ENCODE measurements at regions not wholly inside any gene's neighbourhood (a gene's known extent, or its start where the extent isn't known, plus 50 kb on each side); places are given as distances from the start of the nearest gene placed in this dataset.
A peak's percentile ranks its signal among the peaks of the same experiment; 100 is the strongest.
"Not testable (repeated sequence)": the region's sequence is repeated elsewhere in the genome, so short reads cannot be mapped to it uniquely, and the experiment has no call there.

DNA sequence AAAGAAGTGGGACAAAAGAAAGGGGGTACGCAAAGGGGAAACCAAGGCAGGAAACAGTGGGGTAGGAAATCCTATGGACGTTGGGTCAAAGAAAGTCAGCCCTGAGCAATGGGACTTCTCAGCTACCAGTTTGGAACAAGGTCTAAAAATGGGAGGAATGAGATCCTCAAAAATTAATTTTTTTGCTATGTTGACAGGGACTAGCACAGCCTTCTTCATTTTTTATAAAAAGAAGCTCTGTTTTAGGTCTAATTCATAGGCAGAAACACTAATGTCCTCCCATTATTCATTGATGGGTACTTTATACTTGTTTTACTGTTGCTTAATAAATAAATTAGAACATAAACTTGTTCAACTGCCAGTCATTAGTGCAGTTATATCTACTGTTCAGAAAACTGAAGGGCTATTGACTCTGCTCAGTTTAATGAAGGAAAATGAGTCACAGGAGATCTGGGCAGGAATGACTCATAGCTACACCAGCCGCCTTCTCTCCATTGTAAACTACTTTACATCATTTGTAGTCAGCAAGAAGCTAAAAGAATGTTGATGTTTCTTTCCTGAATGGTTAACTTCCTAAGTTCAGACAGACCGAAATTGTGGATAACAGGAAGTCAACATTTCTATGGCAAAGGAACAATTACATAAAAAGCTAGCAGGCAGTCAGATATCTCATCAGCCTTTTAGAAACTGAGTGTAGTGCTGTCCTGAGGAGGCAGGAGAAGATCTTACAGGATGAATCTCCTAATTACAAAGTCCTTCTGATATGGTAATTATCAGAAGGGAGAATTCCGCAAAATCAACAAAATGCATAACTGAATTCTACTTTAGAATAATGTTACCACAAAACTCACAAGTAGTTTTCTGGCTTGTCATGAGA, 356.4 kb upstream of the PKN2 start:
- Histone ChIP-seq H3K9me3 (ENCODE audit: control insufficient read depth in 2 of 2, insufficient read depth in 1 of 2, low read depth in 1 of 2, low read length in 1 of 2) (no peaks in the 10 kb centered on the region), H3K27me3 (ENCODE audit: control insufficient read depth in 1 of 2, insufficient read depth in 2 of 2, low read length in 2 of 2) (no peaks in the 10 kb centered on the region), H3K36me3 (ENCODE audit: control insufficient read depth in 2 of 2, insufficient read depth in 2 of 2, low read length in 1 of 2) (no peaks in the 10 kb centered on the region), H3K4me3 (ENCODE audit: low read depth in 1 of 2, low read length in 2 of 2) (no peak overlapping the region), H3K27ac (ENCODE audit: low read depth in 2 of 2, low read length in 1 of 2) (peak overlapping the region in 1 of 2 donors; percentile 42), H3K4me1 (ENCODE audit: control insufficient read depth in 2 of 2, insufficient read depth in 2 of 2, low read length in 1 of 2) (no peaks in the 10 kb centered on the region)
- 55 to 61% methylated on average over 5 of the region's 5 CpGs for WGBS, 2 donors

DNA sequence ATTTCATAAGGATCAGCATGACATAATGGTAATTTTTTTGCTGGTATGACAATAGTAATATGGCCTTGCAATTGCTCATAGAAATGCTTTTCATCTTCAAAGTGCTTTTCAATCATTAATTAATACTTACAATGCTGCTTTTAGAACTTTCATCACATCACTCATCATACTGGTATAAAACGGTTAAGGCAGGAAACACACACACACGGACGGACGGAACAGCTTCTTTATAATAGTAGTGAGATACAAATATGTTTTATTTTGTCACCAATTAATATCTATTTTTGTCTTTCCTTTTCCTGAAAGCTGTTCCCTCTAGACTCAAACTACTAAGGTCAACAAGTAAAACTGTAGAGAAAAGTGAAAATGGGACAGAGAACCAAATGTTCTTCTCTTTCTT, 353.9 kb upstream of the PKN2 start:
- Histone ChIP-seq H3K4me3 (ENCODE audit: low read depth in 1 of 2, low read length in 2 of 2) (no peak overlapping the region), H3K4me1 (ENCODE audit: control insufficient read depth in 2 of 2, insufficient read depth in 2 of 2, low read length in 1 of 2) (no peaks in the 10 kb centered on the region), H3K27ac (ENCODE audit: low read depth in 2 of 2, low read length in 1 of 2) (no peak overlapping the region), H3K27me3 (ENCODE audit: control insufficient read depth in 1 of 2, insufficient read depth in 2 of 2, low read length in 2 of 2) (no peaks in the 10 kb centered on the region), H3K9me3 (ENCODE audit: control insufficient read depth in 2 of 2, insufficient read depth in 1 of 2, low read depth in 1 of 2, low read length in 1 of 2) (no peaks in the 10 kb centered on the region), H3K36me3 (ENCODE audit: control insufficient read depth in 2 of 2, insufficient read depth in 2 of 2, low read length in 1 of 2) (no peaks in the 10 kb centered on the region)
- WGBS, 2 donors = 68 to 81% methylated on average over 4 of the region's 4 CpGs

DNA sequence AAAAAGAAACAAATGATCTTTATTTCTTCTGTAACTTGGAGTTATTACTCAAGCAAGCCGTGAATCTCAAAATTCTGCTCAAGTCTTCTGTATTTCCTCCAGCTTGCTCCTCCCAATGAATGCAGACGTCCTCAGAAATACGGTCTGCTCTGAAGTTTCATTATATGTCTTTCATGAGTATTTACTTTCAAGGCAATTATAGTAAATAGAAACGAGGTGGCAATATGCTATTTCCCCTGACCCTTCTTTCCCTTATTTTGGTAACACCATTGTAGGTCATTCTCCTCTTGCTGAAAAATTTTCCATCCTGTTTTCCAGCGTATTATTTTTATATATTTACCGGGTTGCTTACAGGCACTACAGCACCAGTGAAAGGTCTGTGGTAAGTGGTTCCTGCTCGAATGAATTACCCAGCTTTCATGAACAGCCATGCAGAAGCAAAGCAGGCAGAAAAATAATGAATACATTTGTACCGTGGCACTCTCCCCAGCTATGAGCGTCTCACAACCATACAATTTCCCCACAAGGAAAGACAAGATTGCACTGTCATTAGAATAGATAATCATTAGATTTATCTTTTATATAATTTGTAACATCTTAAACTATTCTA, 350.9 kb upstream of the PKN2 start:
- Histone ChIP-seq H3K27ac (ENCODE audit: low read depth in 2 of 2, low read length in 1 of 2) (no peak overlapping the region), H3K27me3 (ENCODE audit: control insufficient read depth in 1 of 2, insufficient read depth in 2 of 2, low read length in 2 of 2) (no peaks in the 10 kb centered on the region), H3K4me1 (ENCODE audit: control insufficient read depth in 2 of 2, insufficient read depth in 2 of 2, low read length in 1 of 2) (no peaks in the 10 kb centered on the region), H3K9me3 (ENCODE audit: control insufficient read depth in 2 of 2, insufficient read depth in 1 of 2, low read depth in 1 of 2, low read length in 1 of 2) (no peaks in the 10 kb centered on the region), H3K36me3 (ENCODE audit: control insufficient read depth in 2 of 2, insufficient read depth in 2 of 2, low read length in 1 of 2) (no peaks in the 10 kb centered on the region), H3K4me3 (ENCODE audit: low read depth in 1 of 2, low read length in 2 of 2) (no peak overlapping the region)
- WGBS, 2 donors = 71 to 76% methylated on average over 9 of the region's 9 CpGs

DNA sequence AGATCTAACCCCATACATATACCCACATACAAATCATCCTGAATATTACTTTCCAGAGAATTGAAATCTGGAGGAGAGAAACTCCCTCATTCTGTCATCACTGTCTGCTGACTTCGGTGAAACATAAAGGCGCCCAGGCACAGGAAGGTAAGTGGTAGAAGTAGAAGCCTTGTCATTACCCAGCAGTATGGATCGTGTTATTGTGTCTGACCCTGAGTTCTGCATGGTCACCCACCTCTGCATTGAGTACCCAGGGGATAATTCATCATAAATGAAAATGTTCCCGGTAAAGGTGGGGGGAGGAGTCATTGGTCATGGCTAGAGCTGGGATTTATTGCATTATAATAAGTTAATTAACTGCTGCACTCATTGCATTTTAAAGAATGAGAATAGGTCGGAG, 342.6 kb upstream of the PKN2 start:
- Histone ChIP-seq H3K27ac (ENCODE audit: low read depth in 2 of 2, low read length in 1 of 2) (no peak overlapping the region), H3K4me3 (ENCODE audit: low read depth in 1 of 2, low read length in 2 of 2) (no peak overlapping the region), H3K4me1 (ENCODE audit: control insufficient read depth in 2 of 2, insufficient read depth in 2 of 2, low read length in 1 of 2) (no peaks in the 10 kb centered on the region), H3K27me3 (ENCODE audit: control insufficient read depth in 1 of 2, insufficient read depth in 2 of 2, low read length in 2 of 2) (no peaks in the 10 kb centered on the region), H3K36me3 (ENCODE audit: control insufficient read depth in 2 of 2, insufficient read depth in 2 of 2, low read length in 1 of 2) (no peaks in the 10 kb centered on the region), H3K9me3 (ENCODE audit: control insufficient read depth in 2 of 2, insufficient read depth in 1 of 2, low read depth in 1 of 2, low read length in 1 of 2) (no peaks in the 10 kb centered on the region)
- WGBS, 2 donors = 93 to 97% methylated on average over 5 of the region's 5 CpGs

DNA sequence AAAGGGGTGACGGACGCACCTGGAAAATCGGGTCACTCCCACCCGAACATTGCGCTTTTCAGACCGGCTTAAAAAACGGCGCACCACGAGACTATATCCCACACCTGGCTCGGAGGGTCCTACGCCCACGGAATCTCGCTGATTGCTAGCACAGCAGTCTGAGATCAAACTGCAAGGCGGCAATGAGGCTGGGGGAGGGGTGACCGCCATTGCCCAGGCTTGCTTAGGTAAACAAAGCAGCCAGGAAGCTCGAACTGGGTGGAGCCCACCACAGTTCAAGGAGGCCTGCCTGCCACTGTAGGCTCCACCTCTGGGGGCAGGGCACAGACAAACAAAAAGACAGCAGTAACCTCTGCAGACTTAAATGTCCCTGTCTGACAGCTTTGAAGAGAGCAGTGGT, 342.0 kb upstream of the PKN2 start:
- H3K27me3 ChIP-seq (ENCODE audit: control insufficient read depth in 1 of 2, insufficient read depth in 2 of 2, low read length in 2 of 2); H3K9me3 ChIP-seq (ENCODE audit: control insufficient read depth in 2 of 2, insufficient read depth in 1 of 2, low read depth in 1 of 2, low read length in 1 of 2); H3K27ac ChIP-seq (ENCODE audit: low read depth in 2 of 2, low read length in 1 of 2); H3K4me1 ChIP-seq (ENCODE audit: control insufficient read depth in 2 of 2, insufficient read depth in 2 of 2, low read length in 1 of 2); H3K4me3 ChIP-seq (ENCODE audit: low read depth in 1 of 2, low read length in 2 of 2); H3K36me3 ChIP-seq (ENCODE audit: control insufficient read depth in 2 of 2, insufficient read depth in 2 of 2, low read length in 1 of 2): not testable (repeated sequence)
- 20 to 76% methylated on average over 1 to 11 of the region's 16 CpGs for WGBS, 2 donors

DNA sequence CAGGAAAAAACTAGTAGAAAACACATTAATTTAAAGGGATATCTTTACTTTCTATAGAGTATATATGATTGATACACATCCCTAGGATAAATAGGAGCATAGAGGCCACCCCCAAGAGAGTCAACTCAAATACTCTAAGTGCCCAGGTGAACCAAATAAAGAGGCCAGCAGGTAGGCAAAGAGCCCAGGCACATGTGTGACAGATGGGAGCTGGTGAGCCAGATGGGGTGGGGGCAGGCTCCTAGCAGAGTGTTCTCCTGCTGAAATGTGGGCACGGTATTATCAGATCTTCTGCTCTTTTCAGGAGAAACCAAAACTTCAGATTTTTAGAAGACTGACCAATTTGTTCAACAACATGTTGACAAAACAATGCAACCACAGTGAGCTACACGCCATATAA, 333.4 kb upstream of the PKN2 start:
- no peaks in the 10 kb centered on the region for H3K36me3 ChIP-seq (ENCODE audit: control insufficient read depth in 2 of 2, insufficient read depth in 2 of 2, low read length in 1 of 2)
- H3K27me3 ChIP-seq (ENCODE audit: control insufficient read depth in 1 of 2, insufficient read depth in 2 of 2, low read length in 2 of 2) = no peaks in the 10 kb centered on the region
- H3K27ac ChIP-seq (ENCODE audit: low read depth in 2 of 2, low read length in 1 of 2) = no peak overlapping the region
- 86% methylated on average over 2 of the region's 2 CpGs for WGBS, 2 donors
- H3K4me3 ChIP-seq (ENCODE audit: low read depth in 1 of 2, low read length in 2 of 2) = no peak overlapping the region
- no peaks in the 10 kb centered on the region for H3K9me3 ChIP-seq (ENCODE audit: control insufficient read depth in 2 of 2, insufficient read depth in 1 of 2, low read depth in 1 of 2, low read length in 1 of 2)
- H3K4me1 ChIP-seq (ENCODE audit: control insufficient read depth in 2 of 2, insufficient read depth in 2 of 2, low read length in 1 of 2) = no peaks in the 10 kb centered on the region

DNA sequence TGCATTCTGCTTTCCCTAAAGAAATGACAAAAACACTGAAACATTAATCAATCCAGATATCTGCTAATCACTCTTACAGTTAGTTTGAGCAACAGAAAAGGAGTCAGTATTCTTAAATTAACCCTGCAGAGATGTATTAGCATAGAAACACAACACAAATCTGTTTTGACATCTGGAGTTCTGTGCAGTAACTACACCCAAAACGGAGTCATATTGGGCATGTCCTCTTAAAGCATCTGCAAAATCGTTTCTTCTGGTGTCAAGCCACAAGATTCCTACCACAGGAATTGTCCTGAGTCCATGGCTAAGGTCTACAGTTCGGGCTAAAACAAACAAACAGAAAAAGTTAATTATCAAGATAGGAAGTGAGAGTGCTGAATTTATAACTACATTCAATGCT, 332.1 kb upstream of the PKN2 start:
- H3K4me1 ChIP-seq (ENCODE audit: control insufficient read depth in 2 of 2, insufficient read depth in 2 of 2, low read length in 1 of 2) = no peaks in the 10 kb centered on the region
- H3K27me3 ChIP-seq (ENCODE audit: control insufficient read depth in 1 of 2, insufficient read depth in 2 of 2, low read length in 2 of 2) = no peaks in the 10 kb centered on the region
- H3K27ac ChIP-seq (ENCODE audit: low read depth in 2 of 2, low read length in 1 of 2) = no peak overlapping the region
- H3K4me3 ChIP-seq (ENCODE audit: low read depth in 1 of 2, low read length in 2 of 2) = no peak overlapping the region
- H3K9me3 ChIP-seq (ENCODE audit: control insufficient read depth in 2 of 2, insufficient read depth in 1 of 2, low read depth in 1 of 2, low read length in 1 of 2) = no peaks in the 10 kb centered on the region
- no peaks in the 10 kb centered on the region for H3K36me3 ChIP-seq (ENCODE audit: control insufficient read depth in 2 of 2, insufficient read depth in 2 of 2, low read length in 1 of 2)
- 39 to 42% methylated on average over 3 of the region's 3 CpGs for WGBS, 2 donors

DNA sequence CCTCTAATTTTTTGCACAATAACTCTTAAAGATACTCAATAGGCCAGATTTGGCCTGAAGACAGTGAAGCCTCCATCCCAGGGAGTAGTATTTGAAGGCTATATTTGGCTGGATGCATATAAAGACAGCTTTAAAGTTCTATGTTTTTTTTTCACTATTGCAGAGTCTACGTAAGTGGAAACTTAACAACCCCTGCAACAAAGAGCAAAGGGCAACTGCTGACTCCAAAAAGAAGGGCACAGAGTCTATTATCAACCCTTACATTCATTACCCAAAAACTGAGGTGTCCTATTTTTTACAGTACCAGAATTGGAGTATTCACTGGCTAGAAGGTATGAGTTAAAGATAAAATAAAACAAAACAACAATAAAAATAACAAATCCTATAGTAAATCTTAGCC, 329.8 kb upstream of the PKN2 start:
- no peaks in the 10 kb centered on the region for H3K36me3 ChIP-seq (ENCODE audit: control insufficient read depth in 2 of 2, insufficient read depth in 2 of 2, low read length in 1 of 2)
- no peaks in the 10 kb centered on the region for H3K9me3 ChIP-seq (ENCODE audit: control insufficient read depth in 2 of 2, insufficient read depth in 1 of 2, low read depth in 1 of 2, low read length in 1 of 2)
- H3K27me3 ChIP-seq (ENCODE audit: control insufficient read depth in 1 of 2, insufficient read depth in 2 of 2, low read length in 2 of 2) = no peaks in the 10 kb centered on the region
- H3K4me1 ChIP-seq (ENCODE audit: control insufficient read depth in 2 of 2, insufficient read depth in 2 of 2, low read length in 1 of 2) = no peaks in the 10 kb centered on the region
- H3K4me3 ChIP-seq (ENCODE audit: low read depth in 1 of 2, low read length in 2 of 2) = no peak overlapping the region
- H3K27ac ChIP-seq (ENCODE audit: low read depth in 2 of 2, low read length in 1 of 2) = no peak overlapping the region
- WGBS, 2 donors = 79 to 82% methylated on average over 1 of the region's 1 CpG

DNA sequence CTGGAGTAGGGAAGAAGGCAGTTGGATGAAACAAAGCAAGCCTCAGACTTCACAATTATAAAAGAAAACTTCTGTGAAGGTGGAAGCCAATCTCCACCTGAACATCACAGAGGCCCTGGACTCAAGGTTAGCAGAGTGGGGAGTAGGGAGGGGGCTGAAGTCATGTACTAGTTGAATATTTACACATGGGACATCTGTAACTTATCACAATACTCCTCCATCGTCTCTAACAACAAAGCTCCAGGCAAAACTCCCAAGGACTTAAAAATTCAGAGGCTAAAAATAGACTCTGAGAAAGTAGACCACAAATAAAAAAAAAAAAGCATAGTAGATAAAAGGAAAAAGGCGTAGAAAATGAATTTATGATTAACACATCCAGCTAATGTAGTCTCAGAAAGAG, 326.3 kb upstream of the PKN2 start:
- Histone ChIP-seq H3K4me1 (ENCODE audit: control insufficient read depth in 2 of 2, insufficient read depth in 2 of 2, low read length in 1 of 2) (no peaks in the 10 kb centered on the region), H3K9me3 (ENCODE audit: control insufficient read depth in 2 of 2, insufficient read depth in 1 of 2, low read depth in 1 of 2, low read length in 1 of 2) (no peaks in the 10 kb centered on the region), H3K27me3 (ENCODE audit: control insufficient read depth in 1 of 2, insufficient read depth in 2 of 2, low read length in 2 of 2) (no peaks in the 10 kb centered on the region), H3K4me3 (ENCODE audit: low read depth in 1 of 2, low read length in 2 of 2) (no peak overlapping the region), H3K27ac (ENCODE audit: low read depth in 2 of 2, low read length in 1 of 2) (no peak overlapping the region), H3K36me3 (ENCODE audit: control insufficient read depth in 2 of 2, insufficient read depth in 2 of 2, low read length in 1 of 2) (no peaks in the 10 kb centered on the region)
- 40 to 42% methylated on average over 2 of the region's 2 CpGs for WGBS, 2 donors

All from esophagus (tissue), 2 donors.